Chondrocyte (in vitro differentiated cells): ENCODE measurements at regions not wholly inside any gene's neighbourhood (a gene's known extent, or its start where the extent isn't known, plus 50 kb on each side); places are given as distances from the start of the nearest gene placed in this dataset.

Source experiments
- DNase-seq: peaks from one replicate; pipeline ENCODE4 v3.0.0; 2021; ENCODE audit warnings: mixed read lengths, low spot score
- H3K27ac Mint-ChIP-seq: one replicate; pipeline ENCODE4 v1.8.0; 2021; ENCODE audit warnings: mild to moderate bottlenecking, moderate library complexity, mixed read lengths; ENCODE audit not compliant: unreplicated experiment
- H3K27me3 Mint-ChIP-seq: 2 replicates; pipeline ENCODE4 v1.8.0; 2021; ENCODE audit warnings: low read depth, mixed read lengths
- H3K36me3 Mint-ChIP-seq: 2 replicates; pipeline ENCODE4 v1.8.0; 2021; ENCODE audit warnings: low read depth, mixed read lengths
- H3K4me1 Mint-ChIP-seq: 2 replicates; pipeline ENCODE4 v1.8.0; 2021; ENCODE audit warnings: low read depth, mild to moderate bottlenecking, mixed read lengths
- H3K4me3 Mint-ChIP-seq: one replicate; pipeline ENCODE4 v1.8.0; 2021; ENCODE audit warnings: mild to moderate bottlenecking, moderate library complexity, mixed read lengths; ENCODE audit not compliant: unreplicated experiment
- H3K9me3 Mint-ChIP-seq: 2 replicates; pipeline ENCODE4 v1.8.0; 2021; ENCODE audit warnings: low read depth, mixed read lengths
- CTCF ChIP-seq: fragments of 200-600 bp; sonication (generic); IDR thresholded peaks from 2 replicates; pipeline ENCODE4 v1.5.0; 2021; ENCODE audit warnings: antibody characterized with exemption, mild to moderate bottlenecking, moderate library complexity

DNA sequence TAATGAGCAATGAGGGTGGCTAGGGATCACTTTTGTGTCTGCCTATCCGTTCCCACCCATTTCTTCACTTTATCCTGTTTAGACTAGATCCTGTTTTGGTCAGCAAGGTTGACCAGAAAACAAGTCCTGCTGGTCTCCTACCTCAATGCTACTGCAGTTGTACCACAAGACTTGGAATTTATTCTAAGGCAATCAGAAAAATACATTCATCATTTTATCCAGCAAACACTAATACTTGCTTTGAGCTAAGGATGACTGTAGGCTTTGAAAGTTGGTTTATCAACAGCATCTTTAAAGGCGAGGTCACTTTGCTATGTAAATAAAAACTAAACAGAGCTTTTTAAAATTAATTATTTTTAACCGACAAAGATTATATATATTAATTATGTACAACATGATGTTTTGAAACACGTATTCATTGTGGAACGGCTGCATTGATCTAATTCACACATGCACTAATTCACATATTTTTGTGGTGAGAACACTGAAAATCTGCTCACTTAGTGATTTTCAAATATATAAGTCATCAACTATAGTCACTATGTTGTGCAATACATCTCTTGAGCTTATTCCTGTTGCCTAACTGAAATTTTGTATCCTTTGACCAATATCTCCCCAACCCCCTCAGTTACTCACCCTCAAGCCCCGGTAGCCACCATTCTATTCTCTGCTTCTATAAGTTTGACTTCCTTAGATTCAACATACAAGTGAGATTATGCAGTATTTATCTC is 125.9 kb upstream of the HS3ST3A1 start:
- no peaks in the 10 kb centered on the region for H3K36me3 Mint-ChIP-seq
- no peak overlapping the region for H3K4me3 Mint-ChIP-seq
- H3K4me1 Mint-ChIP-seq, result peaks cover 8% of the 10 kb centered on the region
- H3K27me3 Mint-ChIP-seq, result no peaks in the 10 kb centered on the region
- H3K9me3 Mint-ChIP-seq, result no peaks in the 10 kb centered on the region
- TF ChIP-seq CTCF, result no peak
- no peak for DNase-seq
- no peak overlapping the region for H3K27ac Mint-ChIP-seq

GRCh38 chr17:13728781-13729180 is 127.1 kb upstream of the HS3ST3A1 start:
- TF ChIP-seq CTCF, result no peak
- DNase-seq, result no peak
- H3K27ac Mint-ChIP-seq, result no peak overlapping the region
- no peaks in the 10 kb centered on the region for H3K27me3 Mint-ChIP-seq
- no peaks in the 10 kb centered on the region for H3K9me3 Mint-ChIP-seq
- no peak overlapping the region for H3K4me3 Mint-ChIP-seq
- H3K36me3 Mint-ChIP-seq, result no peaks in the 10 kb centered on the region
- peaks cover 8% of the 10 kb centered on the region for H3K4me1 Mint-ChIP-seq

GRCh38 chr17:13729466-13730134 is 127.9 kb upstream of the HS3ST3A1 start:
- Mint-ChIP-seq H3K27ac (no peak overlapping the region), H3K27me3 (no peaks in the 10 kb centered on the region), H3K4me1 (peaks cover 8% of the 10 kb centered on the region), H3K36me3 (no peaks in the 10 kb centered on the region), H3K4me3 (no peak overlapping the region), H3K9me3 (no peaks in the 10 kb centered on the region)
- TF ChIP-seq CTCF, result no peak
- no peak for DNase-seq

DNA sequence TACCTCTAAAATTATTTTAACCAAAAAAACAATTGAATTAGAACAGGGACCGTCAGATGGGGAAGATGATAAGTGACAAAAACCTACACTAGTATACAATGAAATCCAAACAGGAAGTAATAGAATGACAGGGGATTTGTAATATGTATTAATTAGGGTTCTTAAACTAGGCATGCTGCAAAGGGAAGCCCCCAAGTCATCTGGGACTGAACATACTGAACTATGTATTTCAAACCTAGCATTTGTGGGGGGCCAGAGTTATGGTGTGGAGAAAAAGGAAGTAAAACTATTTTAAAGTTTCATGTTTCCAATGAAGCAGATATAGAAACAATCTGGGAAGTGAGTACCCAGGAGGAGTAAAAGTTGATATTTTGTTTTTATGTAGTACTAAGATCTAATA is 133.2 kb upstream of the HS3ST3A1 start:
- no peak for DNase-seq
- TF ChIP-seq CTCF, result no peak
- H3K27ac Mint-ChIP-seq, result no peak overlapping the region
- peaks cover 4% of the 10 kb centered on the region for H3K9me3 Mint-ChIP-seq
- no peaks in the 10 kb centered on the region for H3K4me1 Mint-ChIP-seq
- no peak overlapping the region for H3K4me3 Mint-ChIP-seq
- H3K27me3 Mint-ChIP-seq, result no peaks in the 10 kb centered on the region
- no peaks in the 10 kb centered on the region for H3K36me3 Mint-ChIP-seq

DNA sequence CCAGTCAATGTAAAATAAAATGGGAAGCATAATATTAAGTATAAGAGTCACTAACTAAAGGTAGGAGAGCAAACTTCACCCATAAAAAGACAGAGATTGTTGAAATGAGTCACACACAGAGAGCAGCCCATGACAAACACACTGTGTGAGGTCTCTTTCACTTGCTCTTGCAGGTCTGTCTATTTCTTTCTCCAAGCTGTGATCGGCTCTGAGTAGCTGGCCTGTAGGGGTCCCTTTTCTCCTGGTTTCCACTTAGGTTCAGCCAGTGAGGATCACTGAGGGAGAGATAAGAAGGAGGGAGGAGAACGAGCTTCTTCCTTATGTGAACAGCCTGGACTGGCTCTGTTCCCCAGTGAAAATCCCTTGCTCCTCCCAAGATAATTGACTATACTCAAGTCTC is 133.7 kb upstream of the HS3ST3A1 start:
- H3K9me3 Mint-ChIP-seq, result peaks cover 4% of the 10 kb centered on the region
- H3K4me3 Mint-ChIP-seq, result no peak overlapping the region
- H3K27me3 Mint-ChIP-seq, result no peaks in the 10 kb centered on the region
- H3K27ac Mint-ChIP-seq, result no peak overlapping the region
- no peak for TF ChIP-seq CTCF
- no peak for DNase-seq
- H3K4me1 Mint-ChIP-seq, result no peaks in the 10 kb centered on the region
- H3K36me3 Mint-ChIP-seq, result no peaks in the 10 kb centered on the region
